ENCODE measurements at regions not wholly inside any gene's neighbourhood (a gene's known extent, or its start where the extent isn't known, plus 50 kb on each side); places are given as distances from the start of the nearest gene placed in this dataset.

DNA sequence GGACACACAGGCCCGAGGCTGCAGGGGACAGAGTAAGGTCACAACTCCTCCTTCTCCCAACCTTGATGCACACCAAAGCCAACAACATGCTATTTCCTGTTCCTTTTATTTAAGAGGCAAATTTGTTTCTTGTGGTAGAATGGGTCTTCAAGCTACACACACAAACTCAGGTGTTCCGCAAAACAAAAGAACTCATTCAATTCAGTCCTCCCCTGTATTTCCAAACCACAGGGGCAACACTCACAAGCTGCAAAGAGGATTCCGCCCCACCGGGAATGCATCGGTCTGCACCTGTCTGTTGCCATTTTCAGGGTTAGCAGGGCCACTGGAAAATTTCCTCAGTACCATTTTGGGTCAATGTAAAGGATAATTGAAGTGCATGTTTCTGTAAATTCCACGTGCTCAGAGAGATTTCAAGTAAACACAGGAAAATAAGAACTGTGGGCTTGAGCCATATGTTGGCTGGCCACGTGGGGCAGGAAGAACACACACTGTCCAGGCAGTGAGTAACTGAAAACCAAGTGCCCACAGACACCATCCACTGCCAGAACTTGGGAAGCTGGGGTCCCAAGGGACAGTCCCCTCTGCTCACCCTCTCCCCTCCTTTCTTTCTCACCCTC lies 145.2 kb upstream of the ERG start:
- Histone ChIP-seq H3K9me3 (ENCODE audit: control insufficient read depth, insufficient read depth, low read length) (no peaks in the 10 kb centered on the region; the same call in 1 of the 2 replicates), H3K27me3 (ENCODE audit: control insufficient read depth, insufficient read depth, low read length) (peaks cover 53% of the 10 kb centered on the region), H3K27ac (ENCODE audit: low read depth, low read length) (no peak overlapping the region), H3K4me3 (ENCODE audit: low read depth, low read length) (no peak overlapping the region)
- POLR2A ChIA-PET: no interaction called here
- no peak for DNase-seq (ENCODE audit: low read depth, low spot score)
- CTCF ChIA-PET: no interaction called here
- TF ChIP-seq, protein P1, sequence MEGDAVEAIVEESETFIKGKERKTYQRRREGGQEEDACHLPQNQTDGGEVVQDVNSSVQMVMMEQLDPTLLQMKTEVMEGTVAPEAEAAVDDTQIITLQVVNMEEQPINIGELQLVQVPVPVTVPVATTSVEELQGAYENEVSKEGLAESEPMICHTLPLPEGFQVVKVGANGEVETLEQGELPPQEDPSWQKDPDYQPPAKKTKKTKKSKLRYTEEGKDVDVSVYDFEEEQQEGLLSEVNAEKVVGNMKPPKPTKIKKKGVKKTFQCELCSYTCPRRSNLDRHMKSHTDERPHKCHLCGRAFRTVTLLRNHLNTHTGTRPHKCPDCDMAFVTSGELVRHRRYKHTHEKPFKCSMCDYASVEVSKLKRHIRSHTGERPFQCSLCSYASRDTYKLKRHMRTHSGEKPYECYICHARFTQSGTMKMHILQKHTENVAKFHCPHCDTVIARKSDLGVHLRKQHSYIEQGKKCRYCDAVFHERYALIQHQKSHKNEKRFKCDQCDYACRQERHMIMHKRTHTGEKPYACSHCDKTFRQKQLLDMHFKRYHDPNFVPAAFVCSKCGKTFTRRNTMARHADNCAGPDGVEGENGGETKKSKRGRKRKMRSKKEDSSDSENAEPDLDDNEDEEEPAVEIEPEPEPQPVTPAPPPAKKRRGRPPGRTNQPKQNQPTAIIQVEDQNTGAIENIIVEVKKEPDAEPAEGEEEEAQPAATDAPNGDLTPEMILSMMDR (IDR thresholded peaks at IDR 0.05; ENCODE audit: low read depth, low read length): no peak

DNA sequence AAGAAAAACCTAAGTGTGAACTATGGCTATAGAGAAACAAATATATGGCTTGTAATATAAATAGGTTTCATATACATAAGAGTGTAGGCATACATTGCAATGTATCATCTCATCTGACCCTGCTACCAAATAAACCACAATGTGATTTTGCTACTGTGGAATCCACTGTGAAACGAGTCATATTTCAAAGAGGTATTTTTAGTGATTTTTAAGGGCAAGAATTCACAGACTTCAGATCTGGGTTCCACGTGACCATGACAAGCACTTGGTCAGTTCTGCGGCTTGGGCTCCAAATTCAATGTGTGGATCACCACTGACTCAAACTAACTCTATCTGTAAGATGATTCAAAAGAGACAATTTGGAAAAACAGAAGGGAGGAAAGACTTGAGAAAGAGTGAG lies 147.0 kb upstream of the ERG start:
- Histone ChIP-seq H3K4me3 (ENCODE audit: low read depth, low read length) (no peak overlapping the region), H3K27ac (ENCODE audit: low read depth, low read length) (no peak overlapping the region), H3K9me3 (ENCODE audit: control insufficient read depth, insufficient read depth, low read length) (no peaks in the 10 kb centered on the region; the same call in none of the 2 replicates), H3K27me3 (ENCODE audit: control insufficient read depth, insufficient read depth, low read length) (peaks cover 60% of the 10 kb centered on the region)
- ChIA-PET CTCF (no interaction called here), POLR2A (no interaction called here)
- peak; percentile 34 for DNase-seq (ENCODE audit: low read depth, low spot score)
- TF ChIP-seq, protein P1 (IDR thresholded peaks at IDR 0.05; ENCODE audit: low read depth, low read length): no peak

DNA sequence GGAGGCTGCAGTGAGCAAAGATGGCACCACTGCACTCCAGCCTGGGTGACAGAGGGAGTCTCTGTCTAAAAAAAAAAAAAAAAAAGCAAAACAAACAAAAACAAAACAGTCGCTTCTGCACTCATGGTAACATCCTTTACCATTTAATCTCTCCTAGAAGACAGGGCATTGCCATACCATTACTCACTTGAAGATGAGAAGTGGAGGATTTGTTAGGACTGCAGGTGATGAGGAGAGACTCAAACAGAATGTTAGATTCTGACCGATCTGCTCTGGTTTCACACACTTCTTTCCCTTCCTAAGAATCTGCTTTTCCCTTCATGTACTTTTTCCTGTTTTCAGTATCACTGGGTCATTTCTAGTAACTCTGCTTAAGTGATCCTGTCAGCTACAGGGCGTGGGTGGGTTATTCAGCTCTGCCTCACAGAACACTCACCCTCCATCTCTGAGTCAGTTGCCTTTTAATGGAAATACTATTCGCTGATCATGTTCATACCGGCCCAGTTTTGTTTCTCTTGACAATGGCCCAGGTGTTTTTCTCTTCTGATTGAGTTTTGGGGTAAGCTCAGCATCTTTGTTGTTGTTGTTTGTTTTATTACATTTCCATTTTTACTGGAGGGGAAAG lies 148.0 kb upstream of the ERG start:
- TF ChIP-seq, protein P1 (IDR thresholded peaks at IDR 0.05; ENCODE audit: low read depth, low read length): no peak
- Histone ChIP-seq H3K27ac (ENCODE audit: low read depth, low read length) (no peak overlapping the region), H3K4me3 (ENCODE audit: low read depth, low read length) (no peak overlapping the region), H3K27me3 (ENCODE audit: control insufficient read depth, insufficient read depth, low read length) (peaks cover 57% of the 10 kb centered on the region), H3K9me3 (ENCODE audit: control insufficient read depth, insufficient read depth, low read length) (no peaks in the 10 kb centered on the region; the same call in none of the 2 replicates)
- ChIA-PET CTCF (no interaction called here), POLR2A (no interaction called here)
- DNase-seq (ENCODE audit: low read depth, low spot score): no peak

DNA sequence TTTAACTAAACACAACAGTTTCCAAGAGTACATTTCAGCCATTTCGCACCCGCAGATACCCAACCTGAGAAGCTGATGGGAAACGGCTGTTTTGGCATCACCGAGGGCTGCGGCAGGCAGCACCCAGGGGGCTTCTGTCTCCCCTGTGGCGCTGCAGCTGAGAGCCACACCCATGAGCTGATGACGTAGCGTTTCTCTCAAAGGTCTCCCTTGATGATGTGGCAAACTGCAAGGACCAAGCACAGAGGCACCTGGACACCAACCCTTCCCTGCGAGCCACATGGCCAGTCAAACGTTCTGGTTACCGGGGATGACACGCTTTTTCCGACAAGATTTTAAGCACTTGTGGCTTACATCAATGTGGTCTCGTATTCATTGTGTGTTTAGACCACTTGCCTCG lies 150.8 kb upstream of the ERG start:
- ChIA-PET POLR2A (no interaction called here), CTCF (no interaction called here)
- DNase-seq (ENCODE audit: low read depth, low spot score): no peak
- Histone ChIP-seq H3K27me3 (ENCODE audit: control insufficient read depth, insufficient read depth, low read length) (peaks cover 66% of the 10 kb centered on the region), H3K4me3 (ENCODE audit: low read depth, low read length) (no peak overlapping the region), H3K27ac (ENCODE audit: low read depth, low read length) (no peak overlapping the region), H3K9me3 (ENCODE audit: control insufficient read depth, insufficient read depth, low read length) (no peaks in the 10 kb centered on the region; the same call in none of the 2 replicates)
- TF ChIP-seq, protein P1 (IDR thresholded peaks at IDR 0.05; ENCODE audit: low read depth, low read length): no peak

DNA sequence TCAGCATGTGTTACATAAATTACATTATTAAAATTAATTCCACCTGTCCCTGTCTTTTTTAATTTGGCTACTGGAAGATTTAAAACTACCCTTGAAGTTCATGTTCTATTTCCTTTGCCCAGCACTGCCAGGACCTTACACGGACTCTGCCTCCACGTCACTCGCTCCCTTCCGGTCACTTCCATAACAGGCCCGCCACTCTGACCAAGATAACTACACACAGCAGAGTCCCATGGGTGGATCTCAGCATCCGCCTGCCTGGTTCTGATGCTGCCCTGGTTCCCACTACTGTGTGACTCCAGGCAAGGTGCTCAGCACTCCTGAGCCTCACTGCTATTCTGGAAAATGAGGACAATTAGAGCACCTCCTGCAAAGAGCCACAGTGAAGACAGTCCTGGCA lies 153.3 kb upstream of the ERG start:
- ChIA-PET CTCF (no interaction called here), POLR2A (no interaction called here)
- Histone ChIP-seq H3K27ac (ENCODE audit: low read depth, low read length) (no peak overlapping the region), H3K9me3 (ENCODE audit: control insufficient read depth, insufficient read depth, low read length) (no peaks in the 10 kb centered on the region; the same call in none of the 2 replicates), H3K4me3 (ENCODE audit: low read depth, low read length) (no peak overlapping the region), H3K27me3 (ENCODE audit: control insufficient read depth, insufficient read depth, low read length) (peaks cover 81% of the 10 kb centered on the region)
- no peak for DNase-seq (ENCODE audit: low read depth, low spot score)
- TF ChIP-seq, protein P1 (IDR thresholded peaks at IDR 0.05; ENCODE audit: low read depth, low read length): no peak

All from AG04450 (cell line).